Kidney epithelial cell (primary cell): ENCODE measurements at regions not wholly inside any gene's neighbourhood (a gene's known extent, or its start where the extent isn't known, plus 50 kb on each side); places are given as distances from the start of the nearest gene placed in this dataset.
"Not testable (repeated sequence)": the region's sequence is repeated elsewhere in the genome, so short reads cannot be mapped to it uniquely, and the experiment has no call there.

Experiments used
- DNase-seq: peaks from one replicate; pipeline ENCODE4 v3.0.0-alpha.2; 2010; ENCODE audit warnings: low read depth
- H3K27me3 ChIP-seq: 2 replicates; pipeline ENCODE4 v1.6.0; 2011; ENCODE audit warnings: low read length; ENCODE audit not compliant: control insufficient read depth, insufficient read depth
- H3K36me3 ChIP-seq: 2 replicates; pipeline ENCODE4 v1.5.1; 2011; ENCODE audit warnings: low read length; ENCODE audit not compliant: control insufficient read depth, insufficient read depth
- H3K4me3 ChIP-seq: 2 replicates; pipeline ENCODE4 v1.5.1; 2011; ENCODE audit warnings: low read depth, mild to moderate bottlenecking, control low read depth, low read length
- TF ChIP-seq, protein P1 (sequence below): IDR thresholded peaks from 2 replicates; pipeline ENCODE4 v1.5.1; 2011; ENCODE audit warnings: mild to moderate bottlenecking, moderate library complexity, low read length, control low read depth, inconsistent platforms; ENCODE audit not compliant: insufficient read depth, poor library complexity, severe bottlenecking

DNA sequence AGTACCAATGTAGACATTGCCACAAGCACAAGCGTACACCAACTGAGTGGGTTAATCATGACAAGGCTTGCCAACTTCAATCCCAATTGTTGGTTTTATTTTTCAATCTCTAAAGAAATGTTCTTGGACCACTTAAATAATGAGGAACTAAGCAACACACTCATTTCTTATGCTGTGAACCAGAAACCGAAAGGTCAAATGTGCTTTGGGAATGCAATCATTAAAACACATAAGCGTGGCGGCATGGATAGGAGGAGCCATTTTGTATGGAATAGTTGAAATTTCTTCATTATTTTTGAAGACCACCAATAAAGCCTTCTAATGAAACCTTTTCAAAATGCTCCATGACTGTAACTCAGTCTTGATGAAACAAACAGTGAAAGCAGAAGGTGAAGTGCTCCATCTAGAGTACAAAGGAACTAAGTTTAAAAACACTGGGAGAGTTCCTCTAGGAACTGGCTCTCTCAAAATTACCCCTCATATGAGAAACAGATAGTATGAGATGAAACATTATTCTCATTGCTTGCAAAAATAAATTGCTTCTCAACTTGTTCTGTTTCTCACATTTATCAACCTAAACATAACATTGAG is 113.2 kb upstream of the CHST9 start:
- H3K36me3 ChIP-seq, result no peaks in the 10 kb centered on the region
- H3K4me3 ChIP-seq, result no peak overlapping the region
- DNase-seq, result no peak
- H3K27me3 ChIP-seq, result no peaks in the 10 kb centered on the region
- TF ChIP-seq, protein P1, sequence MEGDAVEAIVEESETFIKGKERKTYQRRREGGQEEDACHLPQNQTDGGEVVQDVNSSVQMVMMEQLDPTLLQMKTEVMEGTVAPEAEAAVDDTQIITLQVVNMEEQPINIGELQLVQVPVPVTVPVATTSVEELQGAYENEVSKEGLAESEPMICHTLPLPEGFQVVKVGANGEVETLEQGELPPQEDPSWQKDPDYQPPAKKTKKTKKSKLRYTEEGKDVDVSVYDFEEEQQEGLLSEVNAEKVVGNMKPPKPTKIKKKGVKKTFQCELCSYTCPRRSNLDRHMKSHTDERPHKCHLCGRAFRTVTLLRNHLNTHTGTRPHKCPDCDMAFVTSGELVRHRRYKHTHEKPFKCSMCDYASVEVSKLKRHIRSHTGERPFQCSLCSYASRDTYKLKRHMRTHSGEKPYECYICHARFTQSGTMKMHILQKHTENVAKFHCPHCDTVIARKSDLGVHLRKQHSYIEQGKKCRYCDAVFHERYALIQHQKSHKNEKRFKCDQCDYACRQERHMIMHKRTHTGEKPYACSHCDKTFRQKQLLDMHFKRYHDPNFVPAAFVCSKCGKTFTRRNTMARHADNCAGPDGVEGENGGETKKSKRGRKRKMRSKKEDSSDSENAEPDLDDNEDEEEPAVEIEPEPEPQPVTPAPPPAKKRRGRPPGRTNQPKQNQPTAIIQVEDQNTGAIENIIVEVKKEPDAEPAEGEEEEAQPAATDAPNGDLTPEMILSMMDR, result peak; percentile 36

DNA sequence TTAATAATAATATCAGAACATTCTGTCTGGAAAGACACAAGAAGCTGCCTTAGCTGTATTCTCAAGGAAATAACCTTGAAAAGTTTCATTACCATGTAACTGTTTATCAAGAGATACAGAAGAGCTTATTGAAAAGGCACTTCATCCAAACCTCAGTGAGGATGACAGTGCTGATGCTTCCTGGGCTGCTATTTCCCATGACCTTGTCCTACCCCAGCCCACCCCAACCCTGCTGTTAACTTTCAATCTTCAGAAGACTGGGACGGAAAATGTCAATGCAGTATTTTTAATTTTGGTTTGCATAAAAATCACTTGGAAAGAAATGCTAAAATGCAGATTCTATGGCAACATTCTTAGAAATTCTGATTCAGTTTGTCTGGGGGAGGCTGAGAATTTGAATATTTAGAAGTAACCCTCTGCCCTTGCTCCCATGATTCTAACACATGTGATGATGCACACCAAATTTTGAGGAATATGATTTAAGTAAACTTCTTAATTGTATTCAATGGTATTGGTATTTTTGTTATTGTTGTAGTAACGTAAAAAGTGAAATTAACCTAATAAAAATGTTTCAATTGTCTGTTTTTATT is 101.0 kb upstream of the CHST9 start:
- not testable (repeated sequence) for H3K36me3 ChIP-seq, H3K4me3 ChIP-seq, DNase-seq, H3K27me3 ChIP-seq

DNA sequence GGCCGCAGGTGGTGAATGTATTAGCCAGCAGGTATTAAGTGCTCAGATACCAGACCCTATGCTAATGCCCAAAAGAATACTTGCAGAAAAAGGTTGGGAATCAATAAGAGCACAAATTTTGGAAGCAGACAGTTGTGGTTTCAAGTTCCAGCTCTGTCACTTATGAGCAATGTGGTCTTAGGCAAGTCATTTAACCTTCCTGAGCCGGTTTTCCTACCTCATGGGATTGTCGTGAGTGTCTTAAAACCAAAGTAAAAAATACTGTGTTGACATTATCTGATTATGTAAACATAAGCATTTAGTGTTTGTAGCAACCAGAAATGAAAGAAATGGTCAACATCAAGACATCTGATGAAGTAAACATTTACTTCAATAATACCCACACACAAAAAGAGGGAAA is 93.0 kb upstream of the CHST9 start:
- H3K36me3 ChIP-seq, result no peaks in the 10 kb centered on the region
- no peak for DNase-seq
- TF ChIP-seq, protein P1, result no peak
- H3K4me3 ChIP-seq, result no peak overlapping the region
- H3K27me3 ChIP-seq, result no peaks in the 10 kb centered on the region

DNA sequence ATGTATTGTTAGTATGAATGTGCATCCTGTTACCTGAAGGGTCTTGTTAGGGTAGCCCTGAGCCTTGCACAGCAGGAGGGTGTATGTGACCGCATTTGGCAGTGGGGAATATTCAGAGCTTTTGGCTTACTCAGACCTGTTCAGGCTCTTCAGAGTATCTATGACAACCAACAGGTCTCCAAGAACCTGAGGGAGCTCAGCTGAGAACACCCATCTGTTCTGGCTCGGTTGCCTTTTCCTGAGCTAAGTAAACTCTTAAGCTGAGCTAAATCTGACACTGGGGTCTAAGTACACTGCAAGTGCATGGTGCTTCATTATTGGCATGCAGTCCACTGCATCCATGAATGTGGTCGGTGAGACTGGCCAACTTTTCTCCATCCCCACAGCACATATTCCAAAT is 92.4 kb upstream of the CHST9 start:
- no peaks in the 10 kb centered on the region for H3K27me3 ChIP-seq
- TF ChIP-seq, protein P1, result no peak
- H3K36me3 ChIP-seq, result no peaks in the 10 kb centered on the region
- no peak for DNase-seq
- H3K4me3 ChIP-seq, result no peak overlapping the region

DNA sequence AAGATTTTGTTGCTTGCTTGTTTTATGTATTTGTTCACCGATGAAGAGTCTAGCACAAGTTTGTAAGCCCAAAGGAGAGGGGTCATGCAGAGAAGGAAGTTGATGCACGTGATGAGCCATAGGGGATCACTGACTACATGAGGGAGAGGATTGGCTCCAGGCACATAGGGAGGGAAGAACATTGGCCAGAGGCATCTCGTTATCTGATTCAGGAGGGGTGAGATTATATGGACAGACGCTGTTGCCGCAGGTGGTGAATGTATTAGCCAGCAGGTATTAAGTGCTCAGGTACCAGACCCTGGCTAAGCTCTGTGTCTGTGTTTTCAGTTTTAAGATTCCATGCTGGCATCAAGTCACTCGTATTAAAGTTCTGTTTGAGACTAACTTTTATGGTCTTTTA is 91.8 kb upstream of the CHST9 start:
- DNase-seq, result no peak
- Histone ChIP-seq H3K27me3 (no peaks in the 10 kb centered on the region), H3K4me3 (no peak overlapping the region), H3K36me3 (no peaks in the 10 kb centered on the region)
- TF ChIP-seq, protein P1, result no peak

DNA sequence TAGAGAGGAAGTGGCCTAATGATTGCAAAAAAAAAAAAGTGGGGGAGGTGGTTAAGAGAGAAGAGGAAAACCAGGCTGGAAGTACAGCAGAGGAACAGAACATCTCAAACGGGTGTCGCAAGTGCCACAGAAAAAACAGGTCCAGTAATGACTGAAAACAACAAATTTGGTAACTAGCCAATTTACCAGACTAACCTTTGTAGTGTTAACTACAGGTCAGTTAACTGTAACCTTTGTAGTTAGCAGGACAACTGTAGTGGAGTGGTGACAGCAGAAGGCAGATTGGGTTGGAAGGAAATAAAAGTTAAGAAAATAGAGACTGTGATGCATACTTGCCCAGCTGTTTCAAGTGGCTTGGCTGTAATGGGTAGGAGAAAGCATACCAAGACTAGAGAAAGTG is 91.4 kb upstream of the CHST9 start:
- H3K4me3 ChIP-seq, result no peak overlapping the region
- TF ChIP-seq, protein P1, result no peak
- H3K36me3 ChIP-seq, result no peaks in the 10 kb centered on the region
- DNase-seq, result no peak
- no peaks in the 10 kb centered on the region for H3K27me3 ChIP-seq
